ENCODE measurements at regions not wholly inside any gene's neighbourhood (a gene's known extent, or its start where the extent isn't known, plus 50 kb on each side); places are given as distances from the start of the nearest gene placed in this dataset.

GRCh38 chr11:70796648-70797227, 398.4 kb downstream of the CTTN start:
- DNase-seq (ENCODE audit: low read depth in 3 of 3), result no peak

DNA sequence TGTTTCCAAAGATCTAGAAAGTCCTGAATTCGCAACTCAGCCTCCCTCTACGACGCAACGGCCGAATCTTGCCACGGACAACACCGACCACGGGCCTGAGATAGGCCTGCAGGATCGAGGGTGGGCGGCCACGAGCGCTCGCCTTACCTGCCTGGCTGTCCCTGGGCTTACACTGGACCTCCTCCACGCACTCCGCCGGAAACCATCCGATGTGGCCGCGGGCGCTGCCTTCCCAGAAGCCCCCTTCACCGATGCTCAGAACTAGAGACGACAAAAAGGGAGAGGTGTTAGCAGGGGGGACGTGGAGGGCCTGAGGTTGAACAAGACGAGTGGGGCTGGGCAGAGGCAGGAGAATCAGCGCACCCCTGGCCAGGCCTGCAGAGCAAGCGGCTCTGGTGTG, 400.0 kb downstream of the CTTN start:
- DNase-seq (ENCODE audit: low read depth in 3 of 3), result no peak

GRCh38 chr11:70799386-70799785, 401.1 kb downstream of the CTTN start:
- no peak for DNase-seq (ENCODE audit: low read depth in 3 of 3)

DNA sequence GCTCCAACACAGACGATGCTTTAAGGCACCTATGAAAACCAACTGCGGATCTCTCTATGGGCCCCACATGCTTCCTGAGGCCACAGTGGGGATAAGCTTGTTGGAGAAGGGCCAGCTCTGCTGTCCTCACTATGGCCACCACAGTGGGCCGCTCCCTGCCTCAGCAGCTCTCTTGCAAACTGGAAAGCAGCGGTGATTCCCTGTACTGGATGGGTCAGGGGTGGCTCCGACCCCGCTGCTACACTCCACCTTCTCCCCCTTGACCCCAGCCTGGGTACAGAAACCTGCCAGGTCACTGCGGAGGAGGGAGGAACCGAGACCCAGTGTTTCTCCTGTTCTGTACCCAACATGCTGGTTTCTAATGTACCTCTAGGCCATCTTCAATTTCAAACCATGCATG, 403.9 kb downstream of the CTTN start:
- DNase-seq (ENCODE audit: low read depth in 3 of 3), result no peak

- DNase-seq (ENCODE audit: low read depth in 3 of 3), result no peak
Measured at GRCh38 chr11:70804139-70804837, 406.0 kb downstream of the CTTN start.

- no peak for DNase-seq (ENCODE audit: low read depth in 3 of 3)
Measured at GRCh38 chr11:70805243-70805642, 406.9 kb downstream of the CTTN start.

- no peak for DNase-seq (ENCODE audit: low read depth in 3 of 3)
Measured at GRCh38 chr11:70805971-70806370, 407.6 kb downstream of the CTTN start.

DNA sequence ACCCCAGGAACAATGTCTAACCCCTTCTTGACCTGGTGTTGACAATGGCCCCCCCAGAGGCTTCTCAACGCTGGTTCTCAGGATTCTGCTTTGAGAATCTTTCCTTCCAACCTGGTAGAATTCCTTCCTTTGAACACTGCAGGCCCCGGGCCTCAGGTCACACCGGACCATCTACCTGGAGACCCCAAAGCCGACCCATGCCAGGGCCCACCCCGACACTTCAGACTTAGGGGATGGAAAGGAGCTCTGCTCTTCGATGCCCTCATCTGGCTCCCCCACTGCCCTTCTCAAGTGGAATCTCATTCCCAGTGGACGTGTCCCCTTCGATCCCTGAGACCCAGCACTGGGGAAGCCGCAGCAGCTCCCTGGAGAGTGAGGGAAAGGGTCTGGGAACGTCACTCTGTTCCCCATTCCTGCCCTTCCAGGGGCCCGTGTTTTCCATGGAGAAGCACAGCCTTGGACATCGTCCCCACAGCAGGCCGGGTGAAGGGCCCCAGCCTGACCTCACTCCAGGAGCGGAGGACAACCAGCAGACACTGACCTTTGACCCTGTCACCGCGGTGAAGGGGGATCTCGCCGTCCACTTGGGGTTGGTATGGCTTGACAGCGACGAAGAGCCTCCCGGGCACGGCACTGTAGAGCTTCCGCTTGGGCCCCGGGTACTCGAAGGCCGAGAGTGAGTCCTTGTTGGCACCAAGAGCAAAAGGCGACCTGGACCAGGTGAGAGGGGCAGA, 408.3 kb downstream of the CTTN start:
- DNase-seq (ENCODE audit: low read depth in 3 of 3), result no peak

- no peak for DNase-seq (ENCODE audit: low read depth in 3 of 3)
Measured at GRCh38 chr11:70807195-70807543, 408.8 kb downstream of the CTTN start.

DNA sequence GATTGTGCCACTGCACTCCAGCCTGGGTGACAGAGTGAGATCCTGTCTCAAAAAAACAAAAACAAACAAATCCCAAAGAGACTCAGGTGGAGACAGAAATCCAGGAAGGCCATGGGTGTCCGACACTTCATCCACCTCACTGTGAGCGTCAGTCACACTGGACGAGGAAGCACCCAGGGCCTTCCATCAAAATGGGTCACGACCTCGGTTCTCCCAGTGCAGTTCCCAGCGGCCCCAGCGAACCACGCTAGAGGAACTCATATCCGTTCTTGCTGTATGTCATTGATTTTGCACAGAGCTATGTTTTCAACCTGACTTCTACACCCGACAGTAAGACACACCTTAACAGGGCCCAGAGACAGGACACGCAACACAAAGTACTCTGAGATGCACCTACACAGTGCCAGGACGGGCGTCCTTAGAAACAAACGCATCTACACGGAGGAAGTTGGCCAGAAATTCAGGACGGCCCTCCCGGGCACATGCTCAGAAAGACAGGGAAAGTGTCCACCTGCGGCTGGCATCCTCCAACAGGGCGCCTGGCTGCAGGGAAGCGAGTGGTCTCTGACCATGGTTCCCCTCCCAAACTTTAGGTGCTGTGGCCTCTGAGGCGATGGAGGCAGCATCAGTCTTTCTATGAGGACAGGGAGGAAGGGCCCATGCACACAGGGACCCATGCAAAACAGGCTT, 410.5 kb downstream of the CTTN start:
- no peak for DNase-seq (ENCODE audit: low read depth in 3 of 3)

GRCh38 chr11:70810133-70810532, 411.8 kb downstream of the CTTN start:
- no peak for DNase-seq (ENCODE audit: low read depth in 3 of 3)

- DNase-seq (ENCODE audit: low read depth in 3 of 3), result no peak
Measured at GRCh38 chr11:70810681-70811080, 412.4 kb downstream of the CTTN start.

DNA sequence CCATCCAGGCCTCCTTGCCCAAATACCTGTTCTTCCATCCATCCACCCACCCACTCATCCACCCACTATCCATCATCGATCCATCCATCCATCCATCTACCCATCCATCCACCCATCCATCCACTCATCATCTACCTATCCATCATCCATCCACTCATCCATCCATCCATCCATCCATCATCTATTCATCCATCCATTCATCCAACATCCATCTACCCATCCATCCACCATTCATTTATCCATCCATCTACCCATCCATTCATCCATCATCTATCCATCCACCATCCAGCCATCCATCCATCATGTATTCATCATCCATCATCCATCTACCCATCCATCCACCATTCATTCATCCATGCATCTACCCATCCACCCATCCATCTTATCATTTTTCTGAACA, 413.2 kb downstream of the CTTN start:
- no peak for DNase-seq (ENCODE audit: low read depth in 3 of 3)

GRCh38 chr11:70811915-70812314, 413.6 kb downstream of the CTTN start:
- DNase-seq (ENCODE audit: low read depth in 3 of 3), result no peak

GRCh38 chr11:70812472-70812871, 414.1 kb downstream of the CTTN start:
- DNase-seq (ENCODE audit: low read depth in 3 of 3), result no peak

GRCh38 chr11:70813651-70814050, 415.3 kb downstream of the CTTN start:
- no peak for DNase-seq (ENCODE audit: low read depth in 3 of 3)

DNA sequence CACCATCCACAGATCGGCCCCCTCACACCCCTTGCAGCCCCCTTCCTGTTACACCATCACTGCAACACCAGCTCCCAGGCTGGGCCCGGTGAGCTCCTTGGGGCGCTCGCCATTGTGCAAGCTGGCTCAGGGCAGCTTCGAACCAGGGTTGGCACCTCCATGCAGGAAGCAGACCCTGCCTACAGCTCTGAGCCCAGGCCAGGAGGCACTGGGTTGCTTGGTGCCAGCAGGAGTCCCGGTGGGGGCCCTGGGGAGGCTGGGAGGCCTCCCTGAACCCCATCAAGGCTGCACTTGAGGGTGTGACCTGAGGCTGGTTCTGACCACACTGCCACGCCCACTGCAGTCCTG, 417.1 kb downstream of the CTTN start:
- no peak for DNase-seq (ENCODE audit: low read depth in 3 of 3)

DNA sequence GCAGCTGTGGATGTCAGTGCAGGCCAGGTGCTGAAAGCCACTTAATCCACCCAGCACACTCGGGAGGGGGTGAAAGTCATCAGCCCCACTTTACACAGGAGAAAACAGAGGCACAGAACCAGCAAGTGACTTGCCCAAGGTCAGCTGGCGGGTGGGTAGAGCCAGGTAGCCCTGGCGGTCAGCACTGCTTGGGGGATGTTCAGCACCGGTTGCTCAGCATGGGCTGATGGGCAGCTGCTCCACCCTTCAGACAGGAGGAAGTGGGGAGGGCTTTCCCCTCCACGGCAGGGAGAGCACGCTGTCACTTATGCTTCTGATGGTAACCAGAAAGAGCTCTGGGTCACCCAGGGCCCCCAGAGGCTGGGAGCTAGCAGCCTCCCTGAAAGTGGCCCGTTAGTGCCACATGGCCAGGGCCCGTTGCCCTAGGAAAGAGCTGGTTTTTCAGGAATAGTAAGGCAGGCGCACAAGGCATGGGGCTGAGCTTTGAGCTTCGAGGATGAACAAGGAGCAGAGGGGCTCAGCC, 417.9 kb downstream of the CTTN start:
- no peak for DNase-seq (ENCODE audit: low read depth in 3 of 3)

DNA sequence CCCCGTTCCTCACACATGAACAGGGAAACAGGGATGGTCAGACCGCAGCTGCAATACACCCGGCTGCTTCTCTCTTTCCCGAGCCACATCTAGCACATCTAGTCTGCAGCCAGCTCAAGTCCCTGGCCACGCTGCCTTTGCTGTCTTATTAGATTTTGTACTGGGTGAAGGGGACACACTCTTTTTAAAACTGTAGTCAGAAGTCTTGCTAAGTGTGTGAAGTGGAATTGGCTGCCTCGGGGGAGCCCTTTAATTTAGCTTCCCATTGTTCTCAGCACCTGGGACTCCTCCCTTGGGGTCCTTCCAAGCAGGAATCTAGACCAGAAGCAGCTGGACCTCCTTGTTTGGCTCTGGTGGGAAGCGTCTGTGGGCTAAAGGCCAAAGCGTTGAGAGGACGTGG, 420.0 kb downstream of the CTTN start:
- DNase-seq (ENCODE audit: low read depth in 3 of 3), result no peak

DNA sequence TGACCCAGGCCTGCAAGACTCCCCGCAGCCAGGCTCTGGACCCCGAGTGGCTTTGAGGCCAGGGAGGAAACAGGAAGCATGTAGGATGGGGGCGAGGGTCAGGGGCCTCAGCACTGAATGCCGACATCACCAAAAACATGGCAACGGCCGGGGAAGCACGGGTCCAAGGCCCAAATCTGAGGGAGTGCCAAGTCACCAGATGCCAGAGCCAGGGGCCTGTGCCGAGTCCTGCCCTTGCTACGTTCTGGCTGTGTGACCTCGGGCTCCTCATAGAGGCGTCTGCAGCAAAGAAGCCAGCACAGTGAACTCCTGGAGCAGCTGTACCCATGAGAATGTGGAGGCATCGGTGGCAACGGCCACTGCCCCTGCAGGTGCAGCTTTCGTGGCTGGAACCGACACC, 420.7 kb downstream of the CTTN start:
- DNase-seq (ENCODE audit: low read depth in 3 of 3), result no peak

DNA sequence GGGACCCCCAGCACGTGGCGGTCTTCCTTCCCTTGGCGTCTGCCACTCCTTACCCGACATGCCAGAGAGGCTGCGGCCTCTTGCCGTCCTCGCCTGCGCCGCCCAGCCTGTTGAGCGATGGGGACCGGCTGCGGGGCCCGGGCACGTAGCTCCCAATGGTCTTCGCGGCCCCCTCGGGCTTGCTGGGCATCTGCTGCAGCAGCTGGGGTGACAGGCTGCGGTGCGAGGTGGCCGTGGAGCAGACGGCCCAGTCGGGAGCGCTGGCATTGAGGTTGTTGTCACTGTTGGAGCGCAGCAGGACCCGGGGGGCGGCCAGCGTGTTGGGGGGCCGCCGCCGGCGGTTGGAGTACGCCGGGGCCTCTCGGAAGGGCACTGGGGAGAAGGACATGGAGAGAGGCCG, 422.0 kb downstream of the CTTN start:
- DNase-seq (ENCODE audit: low read depth in 3 of 3), result no peak

DNA sequence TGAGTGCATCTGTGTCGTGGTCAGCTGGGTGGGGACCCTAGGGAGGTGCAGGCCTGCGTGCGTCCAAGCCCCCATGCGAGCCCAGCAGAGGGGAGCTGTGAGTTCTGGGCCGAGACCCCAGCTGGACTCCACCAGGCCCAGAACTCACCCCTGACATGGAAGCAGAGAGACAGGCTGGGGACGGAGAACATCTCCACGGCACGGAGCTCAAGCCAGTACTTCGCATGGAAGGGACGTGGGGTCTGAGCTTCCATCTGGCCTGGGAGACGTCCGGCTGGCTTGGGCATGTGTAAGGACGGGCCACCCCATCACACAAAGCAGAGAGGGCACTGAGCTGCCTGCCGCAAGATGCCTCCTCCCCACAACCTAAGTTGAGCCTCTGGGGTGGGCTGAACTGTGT, 422.4 kb downstream of the CTTN start:
- DNase-seq (ENCODE audit: low read depth in 3 of 3), result no peak

GRCh38 chr11:70823771-70824170, 425.4 kb downstream of the CTTN start:
- no peak for DNase-seq (ENCODE audit: low read depth in 3 of 3)
